GM10266 (cell line): ENCODE measurements at regions not wholly inside any gene's neighbourhood (a gene's known extent, or its start where the extent isn't known, plus 50 kb on each side); places are given as distances from the start of the nearest gene placed in this dataset.

Experiments used
- DNase-seq: peaks from one replicate; pipeline ENCODE4 v3.0.0; 2012; ENCODE audit errors: extremely low spot score
- TF ChIP-seq, protein P1 (sequence below): IDR thresholded peaks from 2 replicates; pipeline ENCODE4 v1.5.1; 2012; ENCODE audit warnings: mild to moderate bottlenecking, low read depth; ENCODE audit not compliant: control insufficient read depth, insufficient read depth; ENCODE audit errors: missing control alignments

- TF ChIP-seq, protein P1, sequence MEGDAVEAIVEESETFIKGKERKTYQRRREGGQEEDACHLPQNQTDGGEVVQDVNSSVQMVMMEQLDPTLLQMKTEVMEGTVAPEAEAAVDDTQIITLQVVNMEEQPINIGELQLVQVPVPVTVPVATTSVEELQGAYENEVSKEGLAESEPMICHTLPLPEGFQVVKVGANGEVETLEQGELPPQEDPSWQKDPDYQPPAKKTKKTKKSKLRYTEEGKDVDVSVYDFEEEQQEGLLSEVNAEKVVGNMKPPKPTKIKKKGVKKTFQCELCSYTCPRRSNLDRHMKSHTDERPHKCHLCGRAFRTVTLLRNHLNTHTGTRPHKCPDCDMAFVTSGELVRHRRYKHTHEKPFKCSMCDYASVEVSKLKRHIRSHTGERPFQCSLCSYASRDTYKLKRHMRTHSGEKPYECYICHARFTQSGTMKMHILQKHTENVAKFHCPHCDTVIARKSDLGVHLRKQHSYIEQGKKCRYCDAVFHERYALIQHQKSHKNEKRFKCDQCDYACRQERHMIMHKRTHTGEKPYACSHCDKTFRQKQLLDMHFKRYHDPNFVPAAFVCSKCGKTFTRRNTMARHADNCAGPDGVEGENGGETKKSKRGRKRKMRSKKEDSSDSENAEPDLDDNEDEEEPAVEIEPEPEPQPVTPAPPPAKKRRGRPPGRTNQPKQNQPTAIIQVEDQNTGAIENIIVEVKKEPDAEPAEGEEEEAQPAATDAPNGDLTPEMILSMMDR, result no peak
- no peak for DNase-seq
Measured at GRCh38 chr20:60637801-60638200, 614.3 kb upstream of the CDH4 start.

DNA sequence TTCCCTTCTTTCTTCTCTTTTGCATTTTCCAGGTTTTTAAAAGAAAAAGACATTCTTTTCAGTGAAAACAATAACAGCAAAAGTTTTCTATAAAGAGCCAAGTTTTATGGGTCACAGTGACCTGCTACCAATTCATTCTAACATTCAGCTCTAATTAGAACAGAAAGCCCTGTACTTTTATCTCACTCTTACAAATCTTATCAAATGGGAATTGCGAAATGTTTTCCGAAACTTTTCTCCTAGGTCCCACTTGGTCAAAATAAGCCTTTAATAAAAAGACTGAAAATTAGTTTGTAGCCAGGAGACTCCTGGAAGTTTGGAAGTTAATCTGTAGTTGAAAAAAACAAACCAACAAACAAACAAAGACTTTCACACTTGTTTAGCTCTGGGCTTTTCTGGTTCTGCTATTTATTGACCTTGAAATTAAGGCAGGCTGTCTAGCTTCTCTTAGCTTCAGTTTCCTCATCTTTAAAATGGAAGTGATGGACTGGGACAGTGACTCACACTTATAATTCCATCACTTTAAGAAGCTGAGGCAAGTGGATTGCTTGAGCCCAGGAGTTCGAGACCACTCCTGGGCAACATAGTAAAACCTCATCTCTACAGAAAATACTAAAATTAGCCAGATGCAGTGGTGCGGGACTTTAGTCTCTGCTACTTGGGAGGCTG lies 613.5 kb upstream of the CDH4 start:
- TF ChIP-seq, protein P1, result no peak

DNA sequence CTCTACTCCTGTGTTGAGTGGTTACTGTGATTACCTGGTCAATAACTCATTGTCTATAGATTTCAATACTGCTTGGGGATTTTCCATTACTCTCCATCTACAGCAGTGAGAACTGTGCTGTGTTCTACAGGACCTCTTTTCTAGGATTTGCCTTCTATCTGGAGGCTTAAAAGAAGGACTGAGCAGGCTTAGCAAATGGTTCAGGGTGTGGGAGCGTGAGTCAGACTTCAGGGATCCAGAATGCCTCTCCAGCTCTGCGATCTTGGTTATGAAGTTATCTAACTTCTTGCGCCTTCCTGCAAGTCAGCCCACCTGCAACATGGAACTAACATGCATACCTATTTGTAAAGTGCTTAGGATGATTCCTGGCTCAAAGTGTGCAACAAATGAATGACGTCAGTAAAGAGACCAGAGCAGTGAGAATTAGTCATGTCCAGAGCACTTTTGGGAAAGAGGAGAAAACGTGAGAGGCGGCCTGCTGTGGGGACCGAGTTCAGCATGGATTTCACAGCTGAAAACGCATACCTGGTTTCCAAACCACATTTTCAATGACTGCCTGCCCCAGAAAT lies 610.1 kb upstream of the CDH4 start:
- TF ChIP-seq, protein P1, result no peak
- no peak for DNase-seq

More for the DNA sequence above, 613.5 kb upstream of the CDH4 start:
- no peak for DNase-seq

DNA sequence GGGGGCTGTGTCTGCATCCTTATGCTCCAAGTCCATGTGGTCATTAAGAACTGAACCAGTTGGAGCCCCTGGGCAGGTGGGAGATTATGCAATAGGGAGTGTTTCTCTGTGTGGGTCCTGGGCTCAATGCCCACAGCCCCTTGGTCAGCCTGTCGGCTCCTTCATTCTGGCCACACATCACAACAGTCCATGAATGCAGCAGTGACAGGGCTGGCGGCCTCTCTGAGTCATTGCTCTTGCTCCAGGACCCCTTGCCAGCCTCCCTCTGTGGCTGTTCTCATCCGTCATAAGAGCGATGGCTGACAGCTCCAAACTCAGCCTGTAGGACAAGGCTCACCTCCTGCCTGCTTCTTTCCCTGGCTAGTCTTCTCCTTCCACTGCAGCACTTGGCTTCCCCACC lies 609.5 kb upstream of the CDH4 start:
- DNase-seq, result no peak
- TF ChIP-seq, protein P1, result no peak

GRCh38 chr20:60648556-60648955 lies 603.5 kb upstream of the CDH4 start:
- TF ChIP-seq, protein P1, result no peak
- DNase-seq, result no peak

- DNase-seq, result no peak
- TF ChIP-seq, protein P1, result no peak
Measured at GRCh38 chr20:60649541-60649940, 602.5 kb upstream of the CDH4 start.

GRCh38 chr20:60650087-60650486 lies 602.0 kb upstream of the CDH4 start:
- TF ChIP-seq, protein P1, result no peak
- no peak for DNase-seq
